ENCODE measurements at regions not wholly inside any gene's neighbourhood (a gene's known extent, or its start where the extent isn't known, plus 50 kb on each side); places are given as distances from the start of the nearest gene placed in this dataset.

GRCh38 chr3:103075282-103075681, 640.5 kb downstream of the ZPLD1 start:
- DNase-seq, result no peak

GRCh38 chr3:103077910-103078309, 643.1 kb downstream of the ZPLD1 start:
- DNase-seq, result no peak

DNA sequence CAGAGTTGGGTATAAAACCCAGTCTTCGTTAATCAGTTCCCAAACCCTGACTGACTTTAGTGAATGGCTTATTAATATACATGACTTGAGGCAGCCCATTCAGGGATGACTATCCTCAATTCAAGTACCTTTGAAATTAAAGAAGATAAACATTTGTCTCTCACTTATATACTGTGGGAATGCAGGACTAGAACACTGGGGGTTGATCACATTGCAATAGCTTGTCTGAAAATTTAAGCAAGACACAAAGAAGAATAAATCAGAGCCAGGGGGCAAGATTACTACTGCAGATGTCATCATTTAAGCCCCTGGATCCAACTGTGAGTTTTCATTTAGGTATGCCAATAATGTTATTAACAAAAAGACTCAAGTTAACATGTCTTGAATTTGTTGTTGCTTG, 647.7 kb downstream of the ZPLD1 start:
- DNase-seq, result no peak

GRCh38 chr3:103083848-103084631, 649.2 kb downstream of the ZPLD1 start:
- DNase-seq, result peak; percentile 32

GRCh38 chr3:103085465-103085864, 650.6 kb downstream of the ZPLD1 start:
- no peak for DNase-seq

DNA sequence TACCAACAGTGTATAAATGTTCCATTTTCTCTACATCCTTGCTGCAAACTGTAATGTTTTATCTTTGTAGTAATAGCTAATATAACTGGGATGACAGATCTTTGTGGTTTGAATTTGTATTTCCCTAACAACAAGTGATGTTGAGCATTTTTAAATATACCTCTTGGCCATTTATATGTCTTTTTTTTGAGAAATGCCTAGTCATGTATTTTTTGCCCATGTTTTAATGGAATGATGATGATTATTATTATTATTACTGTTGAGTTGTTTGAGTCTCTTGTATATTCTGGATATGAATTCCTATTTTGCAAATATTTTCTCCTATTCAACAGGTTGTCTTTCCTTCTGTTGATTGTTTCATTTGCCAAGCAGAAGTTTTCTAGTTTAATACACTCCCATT, 654.9 kb downstream of the ZPLD1 start:
- DNase-seq, result no peak

- DNase-seq, result no peak
Observed at GRCh38 chr3:103105206-103105605, 670.4 kb downstream of the ZPLD1 start.

DNA sequence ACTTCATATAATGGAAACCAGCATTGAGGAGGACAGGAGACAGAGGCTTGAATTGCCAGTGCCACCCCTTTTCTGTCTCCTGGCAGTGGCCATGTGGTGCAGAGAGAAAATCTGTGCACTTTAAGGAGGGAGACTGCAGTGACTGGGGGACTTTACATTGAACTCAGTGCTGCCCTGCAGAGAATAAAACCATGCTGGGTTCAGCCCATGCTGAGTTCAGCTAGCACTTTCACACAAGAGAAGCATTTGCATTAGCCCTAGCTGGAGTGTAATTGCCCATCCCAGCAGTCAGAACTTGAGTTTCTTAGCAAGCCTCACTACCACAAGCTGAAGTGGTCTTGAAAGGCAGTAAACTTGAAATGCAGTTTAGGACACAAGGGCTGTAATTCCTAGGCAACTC, 677.5 kb downstream of the ZPLD1 start:
- DNase-seq, result no peak

DNA sequence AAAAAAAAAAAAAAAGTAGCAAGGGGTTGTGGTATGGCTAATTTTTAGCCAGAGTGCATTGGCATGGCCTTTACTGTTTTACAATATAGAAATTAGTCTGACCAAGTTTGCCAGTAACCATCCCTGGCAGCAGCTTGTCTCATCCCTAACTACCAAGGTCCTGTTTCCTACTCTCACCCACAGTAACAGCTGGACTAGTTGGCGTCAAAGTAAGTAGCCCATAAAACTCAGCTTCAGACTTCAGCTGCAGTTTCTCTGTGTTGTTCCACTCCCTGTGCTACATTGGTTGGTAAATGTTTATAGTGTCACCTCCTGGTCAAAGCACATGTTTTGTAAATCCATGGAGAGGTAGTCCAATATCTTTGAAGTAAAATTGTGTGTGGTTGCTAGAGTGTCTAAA, 691.3 kb downstream of the ZPLD1 start:
- no peak for DNase-seq

GRCh38 chr3:103127098-103127630, 692.3 kb downstream of the ZPLD1 start:
- no peak for DNase-seq

GRCh38 chr3:103127737-103128136, 692.9 kb downstream of the ZPLD1 start:
- DNase-seq, result no peak

DNA sequence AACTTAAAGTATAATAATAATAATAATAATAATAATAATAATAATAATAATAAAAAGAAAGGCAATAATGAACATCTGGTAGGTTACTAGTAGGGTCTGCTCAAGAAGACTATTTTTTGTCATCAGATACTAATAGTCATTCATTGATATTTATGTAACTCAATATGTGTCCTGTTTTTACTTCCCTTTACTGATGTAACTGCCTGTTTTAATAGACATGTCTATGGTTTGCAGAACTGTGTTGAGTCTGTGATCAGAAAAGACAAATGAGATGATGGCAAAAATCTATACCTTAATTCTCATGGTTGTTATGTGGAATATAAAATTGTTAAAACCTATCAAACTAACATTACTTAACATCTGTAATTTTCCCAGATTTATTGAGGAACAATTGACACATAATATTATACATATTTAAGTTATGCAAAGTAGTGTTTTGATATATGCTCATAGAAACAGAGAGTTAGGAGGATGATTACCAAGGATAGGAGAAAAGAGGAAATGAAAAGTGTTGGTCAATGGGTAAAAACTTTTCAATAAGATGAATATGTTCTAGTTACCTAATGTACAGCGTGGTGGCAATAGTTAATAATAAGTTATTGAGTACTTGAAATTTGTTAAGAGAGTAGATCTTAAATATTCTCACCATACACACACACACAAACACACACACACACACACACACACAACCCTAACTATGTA, 699.4 kb downstream of the ZPLD1 start:
- no peak for DNase-seq

DNA sequence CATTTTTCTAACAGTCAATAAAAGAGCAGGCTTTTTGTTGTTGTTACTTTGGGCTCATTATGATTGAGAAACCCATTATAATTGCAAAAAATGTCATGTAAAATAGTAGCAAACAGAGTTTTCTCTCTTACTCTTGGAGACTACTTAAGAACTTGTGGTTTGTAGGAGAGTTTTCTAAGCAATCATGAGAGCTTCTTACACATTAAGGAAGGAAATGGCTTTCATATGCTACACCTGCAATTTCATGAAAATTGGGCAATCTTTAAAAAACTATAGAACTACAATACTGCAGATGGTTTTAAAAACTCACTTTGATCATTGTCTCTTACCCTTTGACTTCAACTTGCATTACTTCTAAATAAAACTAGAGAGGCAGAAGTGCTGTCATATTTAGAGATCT, 701.8 kb downstream of the ZPLD1 start:
- DNase-seq, result no peak

- no peak for DNase-seq
Observed at GRCh38 chr3:103137830-103138229, 703.0 kb downstream of the ZPLD1 start.

- DNase-seq, result no peak
Observed at GRCh38 chr3:103158183-103158582, 723.4 kb downstream of the ZPLD1 start.

DNA sequence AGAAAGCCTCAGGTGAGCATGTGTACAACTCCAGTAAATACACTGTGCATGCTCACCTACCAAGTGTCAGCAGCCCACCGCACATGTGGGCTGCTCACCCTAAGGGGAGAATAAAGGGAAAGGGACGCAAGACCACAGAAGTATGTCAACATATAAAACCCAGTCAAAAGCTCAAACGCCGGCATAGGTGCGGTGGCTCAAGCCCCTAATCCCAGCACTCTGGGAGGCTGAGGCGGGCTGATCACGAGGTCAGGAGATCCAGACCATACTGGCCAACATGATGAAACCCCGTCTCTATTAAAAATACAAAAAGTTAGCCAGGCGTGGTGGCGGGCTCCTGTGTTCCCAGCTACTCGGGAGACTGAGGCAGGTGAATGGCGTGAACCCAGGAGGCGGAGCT, 732.1 kb downstream of the ZPLD1 start:
- no peak for DNase-seq

DNA sequence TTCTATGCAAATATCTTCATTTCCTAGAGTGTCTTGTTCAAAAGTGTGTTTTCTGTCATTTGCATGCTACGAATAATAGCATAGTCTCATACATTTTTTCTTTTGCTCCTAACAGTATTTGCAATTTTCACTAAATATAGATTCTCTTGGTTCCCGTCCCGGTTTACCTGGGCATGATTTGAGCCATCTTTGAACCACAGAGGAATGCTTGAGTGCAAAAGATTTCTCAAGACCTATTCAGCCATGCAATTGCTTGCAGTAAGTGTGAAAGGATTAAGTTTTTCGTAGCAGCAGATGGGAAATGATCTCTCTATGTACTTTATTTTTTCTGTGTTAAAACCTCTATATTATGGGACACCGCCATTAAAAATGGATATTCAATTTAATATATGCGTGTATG, 733.0 kb downstream of the ZPLD1 start:
- DNase-seq, result no peak

- no peak for DNase-seq
Observed at GRCh38 chr3:103169289-103169688, 734.5 kb downstream of the ZPLD1 start.

DNA sequence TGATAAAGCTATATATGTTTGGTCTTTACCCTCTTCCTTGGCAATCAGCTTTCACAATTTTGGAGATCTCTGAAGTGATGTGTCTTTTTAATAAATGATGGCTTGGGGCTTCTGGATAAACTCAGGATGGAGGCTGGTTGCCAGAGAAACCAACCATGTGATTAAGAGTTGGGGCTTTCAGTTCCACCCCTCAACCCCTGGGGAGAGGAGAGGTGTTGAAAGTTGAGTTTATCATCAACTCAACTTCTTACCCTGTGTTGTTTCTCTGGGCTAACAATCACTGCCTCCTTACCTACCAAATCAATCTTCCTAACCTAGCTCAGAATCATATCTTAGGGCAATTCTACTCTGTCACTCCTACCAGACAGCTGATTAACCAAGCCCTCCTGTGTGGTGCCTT, 735.8 kb downstream of the ZPLD1 start:
- DNase-seq, result no peak

DNA sequence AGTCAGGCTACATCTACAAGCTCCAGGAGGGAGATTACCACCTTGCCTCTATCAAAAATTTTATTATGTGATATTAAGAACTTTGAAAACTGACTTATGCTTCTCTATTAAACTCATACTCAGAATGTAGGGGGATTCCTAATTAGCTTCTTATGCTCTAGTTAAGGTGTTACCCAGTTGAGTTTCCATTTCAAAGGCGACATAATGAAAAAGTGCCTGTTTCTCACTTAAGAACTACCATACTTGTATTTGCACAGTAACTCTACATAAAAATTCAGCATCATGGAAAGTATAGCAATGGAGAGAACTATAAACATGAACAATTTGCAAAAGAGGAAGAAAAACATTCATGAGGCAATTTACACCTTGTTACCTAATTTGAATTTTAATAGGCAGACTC, 739.1 kb downstream of the ZPLD1 start:
- DNase-seq, result no peak

DNA sequence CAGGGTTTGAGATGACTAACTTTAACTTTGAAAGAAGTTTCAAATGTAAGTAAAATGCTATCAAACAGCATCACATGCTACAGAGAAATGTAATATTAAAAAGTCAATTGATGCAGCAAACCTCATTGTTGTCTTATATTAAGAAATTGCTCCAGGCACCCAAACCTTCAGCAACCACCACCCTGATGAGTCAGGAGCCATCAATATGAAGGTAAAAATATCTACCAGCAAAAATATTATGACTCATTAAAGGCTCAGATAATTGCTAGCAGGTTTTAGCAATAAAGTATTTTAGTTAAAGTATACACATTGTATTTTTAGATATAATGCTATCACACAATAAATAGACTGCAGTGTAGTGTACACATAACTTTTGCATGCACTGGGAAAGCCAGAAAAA, 746.3 kb downstream of the ZPLD1 start:
- DNase-seq, result no peak

DNA sequence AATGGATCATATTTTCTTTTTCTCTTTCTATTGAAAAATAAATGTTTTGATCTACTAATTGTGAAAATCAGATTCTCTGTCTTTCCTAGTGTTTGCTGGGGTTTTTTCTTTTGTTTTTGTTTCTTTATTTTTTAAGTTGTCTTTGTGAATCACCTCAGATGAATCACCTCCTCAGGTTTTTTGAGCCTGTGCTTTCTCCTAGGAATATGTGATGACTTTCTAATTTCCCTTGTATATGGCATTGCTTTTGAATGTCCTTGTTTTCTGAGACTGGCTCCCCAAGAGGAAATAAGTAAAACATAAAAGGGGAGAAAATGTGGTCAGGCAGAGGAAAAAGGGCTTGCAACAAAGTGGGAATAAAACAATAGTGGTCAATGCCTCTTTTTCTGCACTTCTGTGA, 750.0 kb downstream of the ZPLD1 start:
- DNase-seq, result no peak

GRCh38 chr3:103189941-103190340, 755.1 kb downstream of the ZPLD1 start:
- DNase-seq, result no peak

GRCh38 chr3:103195216-103195615, 760.4 kb downstream of the ZPLD1 start:
- no peak for DNase-seq
